ENCODE measurements at regions not wholly inside any gene's neighbourhood (a gene's known extent, or its start where the extent isn't known, plus 50 kb on each side); places are given as distances from the start of the nearest gene placed in this dataset.

- TF ChIP-seq CTCF (conservative IDR thresholded peaks at IDR 0.05) = no peak
- peak overlapping the region; percentile 74 for H3K27ac ChIP-seq
These were observed 58.6 kb upstream of the HS6ST1 start for GRCh38 chr2:128377071-128377910.

- H3K27ac ChIP-seq = peak overlapping the region; percentile 48
- TF ChIP-seq CTCF (conservative IDR thresholded peaks at IDR 0.05) = no peak
These were observed 59.8 kb upstream of the HS6ST1 start for GRCh38 chr2:128378231-128379020.

GRCh38 chr2:128379021-128380015 lies 60.6 kb upstream of the HS6ST1 start:
- TF ChIP-seq CTCF (conservative IDR thresholded peaks at IDR 0.05) = no peak
- peak overlapping the region; percentile 48 for H3K27ac ChIP-seq

- peak overlapping the region; percentile 48; the same call in 1 of the 2 replicates for H3K27ac ChIP-seq
- no peak for TF ChIP-seq CTCF (conservative IDR thresholded peaks at IDR 0.05)
These were observed 61.6 kb upstream of the HS6ST1 start for GRCh38 chr2:128380061-128380889.

GRCh38 chr2:128380961-128381938 lies 62.6 kb upstream of the HS6ST1 start:
- no peak overlapping the region for H3K27ac ChIP-seq
- TF ChIP-seq CTCF (conservative IDR thresholded peaks at IDR 0.05) = no peak

GRCh38 chr2:128384446-128384845 lies 65.8 kb upstream of the HS6ST1 start:
- no peak overlapping the region for H3K27ac ChIP-seq
- no peak for TF ChIP-seq CTCF (conservative IDR thresholded peaks at IDR 0.05)

All from VCaP (cell line).